ENCODE measurements at regions not wholly inside any gene's neighbourhood (a gene's known extent, or its start where the extent isn't known, plus 50 kb on each side); places are given as distances from the start of the nearest gene placed in this dataset.

GRCh38 chr12:93201990-93202389 is 175.7 kb upstream of the NUDT4 start:
- Mint-ChIP-seq H3K4me1 (peaks cover 24% of the 10 kb centered on the region), H3K36me3 (ENCODE audit: low read depth) (no peaks in the 10 kb centered on the region), H3K27ac (ENCODE audit: unreplicated experiment) (no peak overlapping the region), H3K4me3 (no peak overlapping the region), H3K27me3 (ENCODE audit: low read depth) (no peaks in the 10 kb centered on the region), H3K9me3 (no peaks in the 10 kb centered on the region)
- no peak for DNase-seq (ENCODE audit: low read depth, low spot score)
- no peak for TF ChIP-seq CTCF (conservative IDR thresholded peaks at IDR 0.05)

GRCh38 chr12:93202688-93203087 is 175.0 kb upstream of the NUDT4 start:
- H3K36me3 Mint-ChIP-seq (ENCODE audit: low read depth): no peaks in the 10 kb centered on the region
- DNase-seq (ENCODE audit: low read depth, low spot score): no peak
- no peaks in the 10 kb centered on the region for H3K9me3 Mint-ChIP-seq
- H3K4me3 Mint-ChIP-seq: no peak overlapping the region
- no peak overlapping the region for H3K27ac Mint-ChIP-seq (ENCODE audit: unreplicated experiment)
- H3K4me1 Mint-ChIP-seq: peaks cover 18% of the 10 kb centered on the region
- H3K27me3 Mint-ChIP-seq (ENCODE audit: low read depth): no peaks in the 10 kb centered on the region
- no peak for TF ChIP-seq CTCF (conservative IDR thresholded peaks at IDR 0.05)

DNA sequence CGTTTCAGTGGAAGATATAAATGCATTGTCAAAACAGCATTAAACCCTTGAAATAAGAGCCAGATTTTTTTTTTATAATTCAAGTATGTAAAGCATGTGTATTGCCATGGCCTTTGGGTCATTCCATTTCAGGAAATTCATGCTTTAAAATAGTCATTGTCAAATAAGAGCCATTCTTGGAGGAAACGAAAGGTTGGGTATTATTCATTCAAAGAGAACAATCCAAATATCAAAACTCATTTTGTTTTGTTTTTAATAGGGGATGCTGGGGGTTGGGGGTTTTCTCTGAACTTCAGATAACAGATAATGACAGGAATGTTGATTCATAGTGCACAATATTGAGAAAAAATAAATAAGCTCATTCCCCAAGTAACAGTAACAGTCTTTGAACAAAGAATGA is 174.4 kb upstream of the NUDT4 start:
- Mint-ChIP-seq H3K27ac (ENCODE audit: unreplicated experiment) (no peak overlapping the region), H3K36me3 (ENCODE audit: low read depth) (no peaks in the 10 kb centered on the region), H3K9me3 (no peaks in the 10 kb centered on the region), H3K4me1 (peaks cover 15% of the 10 kb centered on the region), H3K27me3 (ENCODE audit: low read depth) (no peaks in the 10 kb centered on the region), H3K4me3 (no peak overlapping the region)
- DNase-seq (ENCODE audit: low read depth, low spot score): no peak
- no peak for TF ChIP-seq CTCF (conservative IDR thresholded peaks at IDR 0.05)

DNA sequence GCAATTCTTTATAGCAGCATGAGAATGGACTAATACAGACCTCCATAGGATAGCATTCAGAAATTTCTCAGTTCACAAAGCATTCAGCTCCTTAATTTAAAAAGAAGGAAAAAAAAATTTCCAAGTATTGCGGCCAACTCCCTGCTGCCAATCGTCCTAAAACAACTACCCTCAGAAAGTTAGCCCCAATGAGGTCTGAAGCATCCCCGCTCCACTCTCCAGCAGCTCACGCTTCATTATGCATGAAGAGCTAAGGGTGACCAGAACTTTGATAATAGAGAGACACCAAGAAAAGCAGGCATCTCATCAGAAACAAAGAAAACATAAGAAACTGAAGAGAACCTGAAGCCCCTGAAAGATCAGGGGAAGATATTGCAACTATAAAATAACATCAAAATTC is 172.8 kb upstream of the NUDT4 start:
- no peak overlapping the region for H3K27ac Mint-ChIP-seq (ENCODE audit: unreplicated experiment)
- no peak for DNase-seq (ENCODE audit: low read depth, low spot score)
- no peaks in the 10 kb centered on the region for H3K36me3 Mint-ChIP-seq (ENCODE audit: low read depth)
- TF ChIP-seq CTCF (conservative IDR thresholded peaks at IDR 0.05): no peak
- no peak overlapping the region for H3K4me3 Mint-ChIP-seq
- peaks cover 9% of the 10 kb centered on the region for H3K4me1 Mint-ChIP-seq
- peaks cover 5% of the 10 kb centered on the region for H3K9me3 Mint-ChIP-seq
- H3K27me3 Mint-ChIP-seq (ENCODE audit: low read depth): no peaks in the 10 kb centered on the region

GRCh38 chr12:93205361-93205760 is 172.4 kb upstream of the NUDT4 start:
- peaks cover 4% of the 10 kb centered on the region for H3K4me1 Mint-ChIP-seq
- H3K4me3 Mint-ChIP-seq: no peak overlapping the region
- DNase-seq (ENCODE audit: low read depth, low spot score): no peak
- H3K9me3 Mint-ChIP-seq: peaks cover 6% of the 10 kb centered on the region
- no peak for TF ChIP-seq CTCF (conservative IDR thresholded peaks at IDR 0.05)
- no peaks in the 10 kb centered on the region for H3K36me3 Mint-ChIP-seq (ENCODE audit: low read depth)
- no peaks in the 10 kb centered on the region for H3K27me3 Mint-ChIP-seq (ENCODE audit: low read depth)
- H3K27ac Mint-ChIP-seq (ENCODE audit: unreplicated experiment): no peak overlapping the region

DNA sequence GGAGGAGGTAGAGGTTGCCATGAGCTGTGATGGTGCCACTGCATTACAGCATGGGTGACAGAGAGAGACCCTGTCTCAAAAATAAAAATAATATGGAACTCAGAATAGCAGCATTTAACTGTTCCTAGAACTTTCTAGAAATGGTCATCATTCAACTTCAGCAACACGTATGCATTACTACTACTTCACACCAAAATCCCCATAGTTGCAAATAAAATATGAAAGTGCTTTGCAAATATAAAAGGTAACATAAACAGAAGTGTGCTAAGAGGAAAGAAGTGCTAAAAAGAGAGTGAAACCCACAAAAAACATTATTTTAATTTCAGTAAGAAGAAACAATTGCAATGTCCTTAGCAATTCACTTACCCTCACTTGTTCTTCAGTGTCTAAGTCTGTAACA is 169.7 kb upstream of the NUDT4 start:
- peaks cover 4% of the 10 kb centered on the region for H3K36me3 Mint-ChIP-seq (ENCODE audit: low read depth)
- DNase-seq (ENCODE audit: low read depth, low spot score): no peak
- H3K4me3 Mint-ChIP-seq: no peak overlapping the region
- H3K9me3 Mint-ChIP-seq: peaks cover 21% of the 10 kb centered on the region
- H3K27me3 Mint-ChIP-seq (ENCODE audit: low read depth): no peaks in the 10 kb centered on the region
- H3K4me1 Mint-ChIP-seq: no peaks in the 10 kb centered on the region
- H3K27ac Mint-ChIP-seq (ENCODE audit: unreplicated experiment): no peak overlapping the region
- TF ChIP-seq CTCF (conservative IDR thresholded peaks at IDR 0.05): no peak
